Thoracic aorta (tissue), 2 donors: ENCODE measurements at regions not wholly inside any gene's neighbourhood (a gene's known extent, or its start where the extent isn't known, plus 50 kb on each side); places are given as distances from the start of the nearest gene placed in this dataset.

Source experiments
- ATAC-seq: fragments of 150-250 bp; one replicate; pipeline ENCODE4 v1.8.0; 2017; ENCODE audit warnings: low read depth; ENCODE audit not compliant: insufficient number of reproducible peaks, low FRiP score
- DNase-seq: peaks from one replicate; pipeline ENCODE4 v3.0.0-alpha.2; 2020; ENCODE audit warnings: low spot score
- H3K27ac ChIP-seq, 2 donors: fragments of 200-600 bp; sonication (generic); 1 replicate in 1 of 2; 2 replicates in 1 of 2; pipeline ENCODE4 v1.5.1; 2016; ENCODE audit warnings: mild to moderate bottlenecking in 2 of 2, moderate library complexity in 2 of 2
- H3K27me3 ChIP-seq: fragments of 200-600 bp; sonication (generic); replicated peaks from 2 replicates; pipeline ENCODE4 v1.6.0; 2016; ENCODE audit warnings: mild to moderate bottlenecking; ENCODE audit not compliant: insufficient read depth
- H3K36me3 ChIP-seq: fragments of 200-600 bp; sonication (generic); one replicate; pipeline ENCODE4 v1.5.1; 2016
- H3K4me1 ChIP-seq, 2 donors: fragments of 200-600 bp; sonication (generic); 1 replicate in 1 of 2; 2 replicates in 1 of 2; pipeline versions ENCODE4 v1.5.1 to v1.6.0; 2016; ENCODE audit warnings: low read depth in 2 of 2, mild to moderate bottlenecking in 1 of 2; ENCODE audit not compliant: control insufficient read depth in 1 of 2
- H3K4me3 ChIP-seq: fragments of 200-600 bp; sonication (generic); 2 replicates; pipeline ENCODE4 v1.5.1; 2016; ENCODE audit warnings: mild to moderate bottlenecking
- H3K9me3 ChIP-seq: fragments of 200-600 bp; sonication (generic); 2 replicates; pipeline ENCODE4 v1.5.1; 2016
- TF ChIP-seq, protein P1 (sequence below): fragments of 200-600 bp; sonication (generic); IDR thresholded peaks from one replicate; pipeline ENCODE4 v1.5.1; 2019; ENCODE audit warnings: antibody characterized with exemption

DNA sequence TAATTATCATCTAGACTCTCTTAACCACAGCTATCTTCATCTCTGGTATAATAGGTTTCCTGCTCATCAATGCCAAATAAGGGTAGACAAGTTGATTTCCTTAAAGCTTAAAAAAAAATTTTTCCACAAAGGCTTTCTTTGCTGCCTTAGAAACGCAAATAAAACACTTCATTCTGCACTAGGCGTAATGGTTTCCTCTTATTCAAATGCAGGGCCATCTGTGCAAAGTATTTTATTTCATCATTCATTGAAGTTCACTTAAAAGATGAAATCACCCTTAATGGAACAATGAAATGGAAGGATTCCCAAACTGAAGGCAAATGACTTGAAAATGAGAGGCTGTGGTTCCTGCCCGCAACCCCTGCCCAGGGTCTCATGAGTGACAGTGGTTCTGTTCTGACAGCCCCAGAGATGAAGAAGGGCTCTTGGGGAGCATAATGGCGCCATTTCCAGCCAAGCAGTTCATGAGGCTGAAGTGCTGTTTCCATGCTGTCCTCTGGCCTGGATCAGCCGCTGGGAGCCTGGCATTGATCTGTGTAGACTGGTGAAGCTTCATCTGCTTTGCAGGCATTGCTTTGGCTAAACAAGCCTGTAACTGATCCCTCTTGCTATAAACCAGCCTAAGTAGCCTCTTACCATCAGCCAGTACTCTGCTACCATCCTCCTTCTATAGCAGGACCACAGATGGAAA is 276.9 kb upstream of the WWC1 start:
- no peaks in the 10 kb centered on the region for H3K36me3 ChIP-seq
- H3K4me3 ChIP-seq = no peak overlapping the region
- no peak for DNase-seq
- H3K27me3 ChIP-seq = no peaks in the 10 kb centered on the region
- H3K4me1 ChIP-seq = no peaks in the 10 kb centered on the region
- H3K9me3 ChIP-seq = no peaks in the 10 kb centered on the region
- ATAC-seq = no peak
- H3K27ac ChIP-seq = no peak overlapping the region
- TF ChIP-seq, protein P1, sequence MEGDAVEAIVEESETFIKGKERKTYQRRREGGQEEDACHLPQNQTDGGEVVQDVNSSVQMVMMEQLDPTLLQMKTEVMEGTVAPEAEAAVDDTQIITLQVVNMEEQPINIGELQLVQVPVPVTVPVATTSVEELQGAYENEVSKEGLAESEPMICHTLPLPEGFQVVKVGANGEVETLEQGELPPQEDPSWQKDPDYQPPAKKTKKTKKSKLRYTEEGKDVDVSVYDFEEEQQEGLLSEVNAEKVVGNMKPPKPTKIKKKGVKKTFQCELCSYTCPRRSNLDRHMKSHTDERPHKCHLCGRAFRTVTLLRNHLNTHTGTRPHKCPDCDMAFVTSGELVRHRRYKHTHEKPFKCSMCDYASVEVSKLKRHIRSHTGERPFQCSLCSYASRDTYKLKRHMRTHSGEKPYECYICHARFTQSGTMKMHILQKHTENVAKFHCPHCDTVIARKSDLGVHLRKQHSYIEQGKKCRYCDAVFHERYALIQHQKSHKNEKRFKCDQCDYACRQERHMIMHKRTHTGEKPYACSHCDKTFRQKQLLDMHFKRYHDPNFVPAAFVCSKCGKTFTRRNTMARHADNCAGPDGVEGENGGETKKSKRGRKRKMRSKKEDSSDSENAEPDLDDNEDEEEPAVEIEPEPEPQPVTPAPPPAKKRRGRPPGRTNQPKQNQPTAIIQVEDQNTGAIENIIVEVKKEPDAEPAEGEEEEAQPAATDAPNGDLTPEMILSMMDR = no peak

DNA sequence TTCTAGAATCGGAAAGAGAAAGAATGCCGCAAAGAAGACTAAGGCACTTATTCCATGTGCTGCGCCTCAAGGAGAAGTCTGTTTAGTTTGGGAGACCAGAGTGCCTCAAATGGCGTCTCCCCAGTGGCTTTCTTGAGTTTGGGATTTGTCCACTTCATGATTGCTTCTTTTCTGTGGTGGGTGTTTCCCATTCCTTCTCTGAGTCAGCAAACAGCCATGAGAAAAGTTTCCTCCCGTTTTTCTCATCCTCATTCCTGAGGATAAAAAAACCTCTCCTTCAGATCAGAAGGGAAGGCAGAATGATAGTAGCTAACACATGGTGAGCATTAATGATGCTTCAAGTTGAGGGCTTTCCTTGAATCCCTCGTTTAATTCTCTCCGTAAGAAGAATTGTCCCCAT is 275.9 kb upstream of the WWC1 start:
- no peaks in the 10 kb centered on the region for H3K27me3 ChIP-seq
- H3K36me3 ChIP-seq = no peaks in the 10 kb centered on the region
- H3K4me3 ChIP-seq = no peak overlapping the region
- H3K27ac ChIP-seq = no peak overlapping the region
- ATAC-seq = no peak
- no peak for DNase-seq
- no peaks in the 10 kb centered on the region for H3K4me1 ChIP-seq
- H3K9me3 ChIP-seq = no peaks in the 10 kb centered on the region
- TF ChIP-seq, protein P1 = no peak

DNA sequence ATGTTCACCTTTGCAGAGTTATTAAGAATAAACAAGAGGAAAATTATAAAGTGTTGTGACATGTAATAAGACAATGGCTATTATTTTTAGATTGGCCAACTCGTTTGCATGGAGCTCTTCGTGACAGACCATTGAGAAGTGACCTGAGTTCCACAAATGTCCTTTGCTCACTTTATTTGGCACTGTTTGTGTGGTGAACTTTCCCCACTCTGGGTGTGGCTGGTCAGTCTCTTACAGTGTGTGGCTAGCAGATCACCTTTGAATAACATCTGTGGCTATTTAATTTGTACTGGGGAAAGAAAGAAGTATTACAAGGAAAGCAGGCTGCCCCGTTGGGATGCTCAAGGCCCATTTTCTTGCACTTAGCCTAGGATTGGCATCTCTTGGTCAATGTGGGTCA is 274.1 kb upstream of the WWC1 start:
- ATAC-seq (no peak), DNase-seq (no peak)
- no peaks in the 10 kb centered on the region for H3K27me3 ChIP-seq
- H3K9me3 ChIP-seq = no peaks in the 10 kb centered on the region
- H3K36me3 ChIP-seq = no peaks in the 10 kb centered on the region
- TF ChIP-seq, protein P1 = no peak
- no peak overlapping the region for H3K4me3 ChIP-seq
- H3K4me1 ChIP-seq = no peaks in the 10 kb centered on the region
- no peak overlapping the region for H3K27ac ChIP-seq

DNA sequence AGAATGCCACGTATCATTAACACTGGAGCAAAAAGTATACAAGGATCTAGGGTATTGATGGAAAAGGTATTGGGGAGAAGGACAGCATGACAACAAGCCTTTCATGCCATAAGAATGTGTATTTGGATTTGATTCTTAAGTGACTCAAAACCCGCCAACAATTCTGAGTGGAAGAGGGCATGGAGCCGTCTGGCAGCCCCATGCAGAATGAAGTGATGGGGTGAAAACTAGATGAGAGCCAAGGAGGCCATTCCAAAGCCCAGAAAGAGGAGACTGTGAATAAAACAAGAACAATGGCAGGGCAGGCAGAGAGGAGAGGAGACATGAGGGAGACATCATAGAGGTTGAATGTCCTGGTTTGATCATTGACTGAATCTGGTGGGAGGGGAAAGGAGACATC is 272.3 kb upstream of the WWC1 start:
- no peaks in the 10 kb centered on the region for H3K36me3 ChIP-seq
- TF ChIP-seq, protein P1 = no peak
- ATAC-seq (no peak), DNase-seq (no peak)
- no peaks in the 10 kb centered on the region for H3K27me3 ChIP-seq
- H3K27ac ChIP-seq = no peak overlapping the region
- H3K9me3 ChIP-seq = no peaks in the 10 kb centered on the region
- H3K4me1 ChIP-seq = no peaks in the 10 kb centered on the region
- no peak overlapping the region for H3K4me3 ChIP-seq

DNA sequence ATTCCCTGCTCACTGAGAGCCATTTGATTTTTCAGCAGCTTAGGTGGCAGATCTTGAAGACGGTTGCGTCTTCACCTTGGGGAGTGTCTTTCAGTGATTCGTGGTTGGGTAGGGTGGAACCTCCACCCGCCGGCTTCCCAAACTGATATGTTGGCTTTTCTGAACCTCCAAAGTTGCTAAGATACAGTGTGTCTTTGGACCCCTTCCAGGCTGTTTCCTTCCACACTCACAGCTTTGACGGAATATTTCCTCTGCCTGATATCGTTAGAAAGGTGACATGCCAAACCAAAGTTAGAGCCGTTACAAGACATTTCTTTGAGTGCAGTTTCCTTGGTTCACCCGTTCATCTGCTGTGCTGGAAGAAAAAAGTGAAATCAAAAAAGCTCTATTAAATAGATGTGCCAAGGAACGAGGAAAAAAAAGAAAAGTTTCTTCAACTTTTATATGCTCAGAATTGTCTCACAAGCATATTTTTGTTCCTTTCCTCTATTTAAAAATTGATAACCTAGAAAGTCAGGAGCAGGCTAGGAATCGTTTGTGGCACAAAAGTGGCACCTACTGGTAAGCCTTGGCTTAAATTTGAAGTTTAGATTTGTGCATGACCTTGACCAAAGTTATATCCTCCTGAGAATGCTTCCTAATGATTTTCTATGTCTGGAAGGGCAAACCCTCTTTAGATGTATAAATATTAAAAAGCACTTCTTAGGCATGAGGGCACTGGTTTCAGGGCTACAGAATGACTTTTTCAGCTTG is 270.7 kb upstream of the WWC1 start:
- H3K36me3 ChIP-seq = no peaks in the 10 kb centered on the region
- no peak for DNase-seq

More for the DNA sequence above, 270.7 kb upstream of the WWC1 start:
- H3K4me1 ChIP-seq = no peaks in the 10 kb centered on the region
- H3K27ac ChIP-seq = no peak overlapping the region
- TF ChIP-seq, protein P1 = peak; percentile 18
- no peaks in the 10 kb centered on the region for H3K9me3 ChIP-seq
- ATAC-seq = no peak
- H3K4me3 ChIP-seq = no peak overlapping the region
- H3K27me3 ChIP-seq = no peaks in the 10 kb centered on the region
